A204.1 (cell line): ENCODE measurements at regions not wholly inside any gene's neighbourhood (a gene's known extent, or its start where the extent isn't known, plus 50 kb on each side); places are given as distances from the start of the nearest gene placed in this dataset.
"Not testable (repeated sequence)": the region's sequence is repeated elsewhere in the genome, so short reads cannot be mapped to it uniquely, and the experiment has no call there.

Experiments used
- FAIRE-seq: peaks from 2 replicates; lab custom pipeline; 2012; peaks lifted over from hg19 to GRCh38; lab: Jason Lieb, UNC

GRCh38 chr3:88678747-88679146 lies 428.7 kb upstream of the EPHA3 start:
- FAIRE-seq, result no peak

- FAIRE-seq, result no peak
These were observed 417.1 kb upstream of the EPHA3 start for GRCh38 chr3:88690287-88690686.

- FAIRE-seq, result no peak
These were observed 416.3 kb upstream of the EPHA3 start for GRCh38 chr3:88691081-88691480.

GRCh38 chr3:88703501-88704059 lies 403.8 kb upstream of the EPHA3 start:
- no peak for FAIRE-seq

GRCh38 chr3:88704338-88704737 lies 403.1 kb upstream of the EPHA3 start:
- FAIRE-seq, result no peak

- no peak for FAIRE-seq
These were observed 399.6 kb upstream of the EPHA3 start for GRCh38 chr3:88707837-88708236.

- no peak for FAIRE-seq
These were observed 394.9 kb upstream of the EPHA3 start for GRCh38 chr3:88712552-88712951.

- no peak for FAIRE-seq
These were observed 394.2 kb upstream of the EPHA3 start for GRCh38 chr3:88713233-88713691.

- FAIRE-seq, result no peak
These were observed 381.8 kb upstream of the EPHA3 start for GRCh38 chr3:88725440-88726165.

GRCh38 chr3:88732186-88732585 lies 375.2 kb upstream of the EPHA3 start:
- no peak for FAIRE-seq

GRCh38 chr3:88742106-88742505 lies 365.3 kb upstream of the EPHA3 start:
- FAIRE-seq, result no peak

GRCh38 chr3:88742674-88743507 lies 364.5 kb upstream of the EPHA3 start:
- no peak for FAIRE-seq

- no peak for FAIRE-seq
These were observed 362.5 kb upstream of the EPHA3 start for GRCh38 chr3:88744896-88745295.

GRCh38 chr3:88747145-88747544 lies 360.3 kb upstream of the EPHA3 start:
- not testable (repeated sequence) for FAIRE-seq

GRCh38 chr3:88758676-88759075 lies 348.7 kb upstream of the EPHA3 start:
- FAIRE-seq, result no peak

GRCh38 chr3:88767746-88768145 lies 339.7 kb upstream of the EPHA3 start:
- no peak for FAIRE-seq

- FAIRE-seq, result no peak
These were observed 333.7 kb upstream of the EPHA3 start for GRCh38 chr3:88773766-88774165.

- FAIRE-seq, result no peak
These were observed 332.3 kb upstream of the EPHA3 start for GRCh38 chr3:88775026-88775690.

GRCh38 chr3:88779482-88779881 lies 327.9 kb upstream of the EPHA3 start:
- FAIRE-seq, result no peak

- FAIRE-seq, result no peak
These were observed 322.5 kb upstream of the EPHA3 start for GRCh38 chr3:88784925-88785324.

GRCh38 chr3:88785841-88786240 lies 321.6 kb upstream of the EPHA3 start:
- FAIRE-seq, result no peak

- no peak for FAIRE-seq
These were observed 311.9 kb upstream of the EPHA3 start for GRCh38 chr3:88795503-88795902.
